T-cell (primary cell): ENCODE measurements at regions not wholly inside any gene's neighbourhood (a gene's known extent, or its start where the extent isn't known, plus 50 kb on each side); places are given as distances from the start of the nearest gene placed in this dataset.

Source experiments
- ATAC-seq, 4 experiments: fragments of 200-7000 bp in 3 of 4; fragments of 150-1000 bp in 1 of 4; cut with Tn5 transposase; replicated peaks in 1 of 4; 1 replicate in 3 of 4; 2 replicates in 1 of 4; pipeline ENCODE4 v1.10.0; 2021; ENCODE audit warnings: moderate library complexity in 3 of 4, mild to moderate bottlenecking in 2 of 4, moderate number of reproducible peaks in 1 of 4
- CTCF ChIA-PET, 2 donors: fragments of 300-600 bp; sonication (Branson Sonifier 250); formaldehyde crosslinking; loops; one replicate each; lab custom pipeline; 2022; ENCODE audit warnings: antibody characterized with exemption in 2 of 2; lab: Charles Lee
- POLR2A ChIA-PET, 2 donors: fragments of 300-600 bp; sonication (Branson Sonifier 250); formaldehyde crosslinking; loops; one replicate each; lab custom pipeline; 2022; ENCODE audit warnings: antibody characterized with exemption in 2 of 2; lab: Charles Lee
- DNase-seq, 35 experiments: peaks; one replicate each; pipeline versions ENCODE4 v3.0.0 to v3.0.0-alpha.2; 2013 to 2023
- H3K27ac ChIP-seq: one replicate; pipeline ENCODE4 v1.5.1; 2013; ENCODE audit warnings: low read length
- H3K27me3 ChIP-seq, 2 experiments: replicated peaks in 1 of 2; 1 replicate in 1 of 2; 2 replicates in 1 of 2; pipeline versions ENCODE4 v1.6.1 to v1.7.0; 2013; ENCODE audit warnings: low read length in 1 of 2, mixed read lengths in 1 of 2; ENCODE audit not compliant: control insufficient read depth in 2 of 2, insufficient read depth in 2 of 2; ENCODE audit errors: extremely low read depth in 1 of 2
- H3K36me3 ChIP-seq, 2 donors: 1 replicate in 1 of 2; 2 replicates in 1 of 2; pipeline versions ENCODE4 v1.6.1 to v1.7.0; 2013; ENCODE audit warnings: low read length in 1 of 2; ENCODE audit not compliant: control insufficient read depth in 2 of 2, insufficient read depth in 1 of 2; ENCODE audit errors: extremely low read depth in 1 of 2
- H3K4me1 ChIP-seq, 2 experiments: 1 replicate in 1 of 2; 2 replicates in 1 of 2; pipeline versions ENCODE4 v1.6.1 to v1.7.0; 2013; ENCODE audit warnings: low read length in 2 of 2, mixed read lengths in 1 of 2; ENCODE audit not compliant: insufficient read depth in 2 of 2, control insufficient read depth in 1 of 2; ENCODE audit errors: extremely low read depth in 1 of 2
- H3K4me3 ChIP-seq, 2 donors: 1 replicate in 1 of 2; 2 replicates in 1 of 2; pipeline versions ENCODE4 v1.5.1 to v1.7.0; 2013; ENCODE audit warnings: mild to moderate bottlenecking in 2 of 2, low read length in 1 of 2, moderate library complexity in 1 of 2; ENCODE audit not compliant: control insufficient read depth in 1 of 2; ENCODE audit errors: extremely low read depth in 1 of 2
- H3K9me3 ChIP-seq: 2 replicates; pipeline ENCODE4 v1.7.0; 2013
- H3K27ac Mint-ChIP-seq, 2 donors: one replicate each; pipeline ENCODE4 v1.8.0; 2020 to 2021; ENCODE audit warnings: mild to moderate bottlenecking in 2 of 2, mixed read lengths in 2 of 2
- H3K27me3 Mint-ChIP-seq, 2 donors: one replicate each; pipeline ENCODE4 v1.8.0; 2021 to 2022; ENCODE audit warnings: mixed read lengths in 2 of 2
- H3K36me3 Mint-ChIP-seq: one replicate; pipeline ENCODE4 v1.8.0; 2021; ENCODE audit warnings: mixed read lengths
- H3K4me1 Mint-ChIP-seq, 3 donors: one replicate each; pipeline ENCODE4 v1.8.0; 2020 to 2022; ENCODE audit warnings: mixed read lengths in 3 of 3, mild to moderate bottlenecking in 1 of 3
- H3K4me3 Mint-ChIP-seq, 3 donors: one replicate each; pipeline ENCODE4 v1.8.0; 2020 to 2022; ENCODE audit warnings: mild to moderate bottlenecking in 3 of 3, mixed read lengths in 3 of 3, moderate library complexity in 3 of 3
- H3K9me3 Mint-ChIP-seq, 3 donors: one replicate each; pipeline ENCODE4 v1.8.0; 2020 to 2022; ENCODE audit warnings: mixed read lengths in 3 of 3
- WGBS: methylation state at CpG from one replicate; pipeline ENCODE4 v1.1.5; 2013; ENCODE audit warnings: missing lambda C conversion rate; ENCODE audit not compliant: insufficient coverage; 5-methylcytosine and 5-hydroxymethylcytosine counted together

DNA sequence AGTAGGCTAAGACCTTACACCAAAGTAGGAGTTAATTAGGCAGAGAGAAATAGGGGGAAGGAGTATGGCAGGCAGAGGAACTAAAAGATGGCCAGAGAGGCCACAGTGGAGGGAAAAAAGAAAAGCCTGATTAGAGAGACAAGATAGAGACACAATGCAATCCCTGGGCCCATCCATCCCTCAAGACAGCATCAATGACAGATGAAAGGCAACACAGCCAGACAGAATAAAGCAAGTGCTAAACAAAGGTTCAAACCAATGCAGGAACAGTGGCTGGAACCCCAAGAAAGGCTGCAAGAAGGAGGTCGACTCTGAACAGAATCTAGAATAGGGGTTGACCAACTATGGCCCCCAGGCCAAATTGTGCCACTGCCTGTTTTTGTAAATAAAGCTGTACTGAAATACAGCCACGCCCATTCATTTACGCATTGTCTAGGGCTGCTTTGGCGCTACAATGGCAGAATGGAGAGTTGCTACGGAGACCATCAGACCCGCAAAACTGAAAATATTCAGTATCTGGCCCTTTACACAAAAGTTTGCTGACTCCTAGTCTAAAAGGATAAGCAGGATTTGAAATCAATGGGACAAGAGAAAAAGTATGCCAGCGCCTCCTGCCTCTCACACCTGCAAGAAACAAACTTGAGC, 473.3 kb upstream of the PSMD7 start:
- ATAC-seq = no peak

DNA sequence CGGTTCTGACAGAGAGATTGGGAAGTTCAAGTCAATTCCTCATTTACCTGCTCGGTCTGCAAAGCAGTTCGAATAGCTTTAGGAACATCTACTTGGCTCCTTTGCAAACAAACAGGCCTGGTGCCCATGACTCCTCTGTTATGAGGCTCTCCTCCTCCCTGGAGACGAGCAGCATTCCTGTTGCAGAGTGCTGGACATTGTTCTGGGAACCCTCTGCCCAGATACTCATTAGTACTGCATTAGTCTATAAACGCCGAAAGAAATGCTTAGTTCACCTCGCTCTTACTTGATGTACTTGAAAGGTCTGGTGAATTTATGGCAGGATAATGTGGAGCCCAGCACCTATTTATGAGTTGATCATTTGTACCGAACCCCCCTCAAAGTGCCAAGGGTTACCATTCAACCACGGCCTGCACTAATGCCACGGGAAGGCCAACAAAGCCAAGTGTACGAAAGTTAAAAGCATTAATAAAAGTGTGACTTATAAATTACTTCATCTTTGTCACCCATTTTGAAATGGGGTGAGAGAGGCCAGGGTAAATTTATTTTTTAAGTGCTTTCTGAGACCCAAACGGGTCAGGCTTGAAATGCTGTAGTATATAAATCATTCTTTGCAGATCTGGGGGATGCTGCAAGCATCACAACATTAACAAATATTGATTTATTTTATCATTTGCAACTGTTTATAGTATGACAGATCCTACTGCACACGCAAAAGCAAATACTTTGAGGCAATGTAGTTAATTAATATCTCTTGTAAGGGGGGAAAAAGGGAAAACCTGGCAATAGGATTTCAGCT, 478.9 kb upstream of the PSMD7 start:
- H3K4me1 Mint-ChIP-seq = no peaks in the 10 kb centered on the region
- H3K27ac Mint-ChIP-seq = no peak overlapping the region
- Histone ChIP-seq H3K27ac (no peak overlapping the region), H3K4me3 (no peak overlapping the region), H3K36me3 (no peaks in the 10 kb centered on the region), H3K9me3 (no peaks in the 10 kb centered on the region), H3K4me1 (no peaks in the 10 kb centered on the region), H3K27me3 (no peaks in the 10 kb centered on the region)
- ATAC-seq (no peak), DNase-seq (no peak)
- no peaks in the 10 kb centered on the region for H3K27me3 Mint-ChIP-seq
- peaks cover 0 to 2% (median 0%) of the 10 kb centered on the region in 3 donors for H3K9me3 Mint-ChIP-seq
- 92% methylated on average over 5 of the region's 13 CpGs for WGBS
- no peaks in the 10 kb centered on the region for H3K36me3 Mint-ChIP-seq
- CTCF ChIA-PET = no interaction called here
- H3K4me3 Mint-ChIP-seq = no peak overlapping the region
- POLR2A ChIA-PET = no interaction called here

More for the DNA sequence above, 473.3 kb upstream of the PSMD7 start:
- no peak overlapping the region for H3K27ac ChIP-seq
- Mint-ChIP-seq H3K27ac (no peak overlapping the region), H3K4me3 (no peak overlapping the region), H3K4me1 (no peaks in the 10 kb centered on the region), H3K36me3 (no peaks in the 10 kb centered on the region), H3K27me3 (no peaks in the 10 kb centered on the region), H3K9me3 (peaks cover 0 to 2% (median 2%) of the 10 kb centered on the region in 3 donors)
- no peaks in the 10 kb centered on the region for H3K9me3 ChIP-seq
- ChIA-PET CTCF (no interaction called here), POLR2A (no interaction called here)
- no peaks in the 10 kb centered on the region for H3K4me1 ChIP-seq
- 76% methylated on average over 3 of the region's 7 CpGs for WGBS
- H3K36me3 ChIP-seq = no peaks in the 10 kb centered on the region
- H3K4me3 ChIP-seq = no peak overlapping the region
- DNase-seq = no peak
- H3K27me3 ChIP-seq = no peaks in the 10 kb centered on the region

DNA sequence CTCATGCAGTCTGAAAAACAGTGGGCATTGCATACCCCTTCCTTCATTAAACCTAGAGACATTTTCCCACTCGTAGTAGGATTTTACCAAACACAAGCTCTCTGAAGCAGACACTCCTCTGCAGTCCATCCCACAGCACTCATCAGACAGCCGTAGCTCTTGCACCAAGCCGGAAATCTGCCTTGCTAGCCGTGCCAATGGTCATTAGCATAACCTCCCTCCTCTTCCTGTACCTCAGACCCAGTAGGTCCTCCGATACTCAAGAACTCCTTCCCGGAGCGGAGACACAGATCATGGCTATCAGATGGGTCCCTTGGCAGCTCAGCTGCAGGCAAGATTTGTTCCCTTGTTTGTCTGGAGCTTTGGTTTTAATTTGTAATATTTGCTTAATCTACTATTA, 483.1 kb upstream of the PSMD7 start:
- no peak overlapping the region for H3K4me3 Mint-ChIP-seq
- H3K27me3 Mint-ChIP-seq = no peaks in the 10 kb centered on the region
- no peaks in the 10 kb centered on the region for H3K36me3 ChIP-seq
- no peaks in the 10 kb centered on the region for H3K36me3 Mint-ChIP-seq
- POLR2A ChIA-PET = no interaction called here
- no peaks in the 10 kb centered on the region for H3K4me1 ChIP-seq
- ATAC-seq (no peak), DNase-seq (no peak)
- peaks cover 0 to 4% (median 0%) of the 10 kb centered on the region in 3 donors for H3K9me3 Mint-ChIP-seq
- CTCF ChIA-PET = no interaction called here
- no peaks in the 10 kb centered on the region for H3K27me3 ChIP-seq
- H3K4me3 ChIP-seq = no peak overlapping the region
- no peak overlapping the region for H3K27ac Mint-ChIP-seq
- no peaks in the 10 kb centered on the region for H3K9me3 ChIP-seq
- H3K27ac ChIP-seq = no peak overlapping the region
- 61% methylated on average over 4 of the region's 7 CpGs for WGBS
- H3K4me1 Mint-ChIP-seq = no peaks in the 10 kb centered on the region

DNA sequence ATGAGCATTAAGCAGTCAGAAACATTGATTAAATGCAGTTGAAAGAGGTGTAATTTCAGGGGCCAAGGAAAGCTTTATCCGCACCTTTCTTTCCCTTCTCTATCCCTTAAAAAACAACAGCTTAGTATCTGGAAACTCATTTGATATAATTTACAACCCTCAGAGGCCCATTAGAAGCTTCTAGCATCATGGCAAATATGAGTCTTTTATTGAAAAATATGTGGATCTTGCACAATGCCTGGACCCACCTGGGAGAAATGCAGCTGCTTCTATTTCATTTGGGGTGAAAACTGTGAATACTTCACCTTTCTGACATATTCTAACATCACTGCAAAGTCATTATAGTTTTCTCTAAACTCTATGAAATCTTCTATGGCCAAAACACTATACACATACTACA, 492.2 kb upstream of the PSMD7 start:
- WGBS = no CpG with 5 or more reads among the region's 1 CpG
- H3K4me3 ChIP-seq = no peak overlapping the region
- H3K36me3 ChIP-seq = no peaks in the 10 kb centered on the region
- DNase-seq = no peak
- Mint-ChIP-seq H3K27ac (no peak overlapping the region), H3K27me3 (no peaks in the 10 kb centered on the region), H3K4me1 (no peaks in the 10 kb centered on the region), H3K9me3 (peaks cover 0 to 5% (median 2%) of the 10 kb centered on the region in 3 donors), H3K4me3 (no peak overlapping the region), H3K36me3 (no peaks in the 10 kb centered on the region)
- no peak overlapping the region for H3K27ac ChIP-seq
- CTCF ChIA-PET = no interaction called here
- POLR2A ChIA-PET = no interaction called here
- H3K9me3 ChIP-seq = no peaks in the 10 kb centered on the region
- no peaks in the 10 kb centered on the region for H3K27me3 ChIP-seq
- ATAC-seq = no peak
- no peaks in the 10 kb centered on the region for H3K4me1 ChIP-seq

DNA sequence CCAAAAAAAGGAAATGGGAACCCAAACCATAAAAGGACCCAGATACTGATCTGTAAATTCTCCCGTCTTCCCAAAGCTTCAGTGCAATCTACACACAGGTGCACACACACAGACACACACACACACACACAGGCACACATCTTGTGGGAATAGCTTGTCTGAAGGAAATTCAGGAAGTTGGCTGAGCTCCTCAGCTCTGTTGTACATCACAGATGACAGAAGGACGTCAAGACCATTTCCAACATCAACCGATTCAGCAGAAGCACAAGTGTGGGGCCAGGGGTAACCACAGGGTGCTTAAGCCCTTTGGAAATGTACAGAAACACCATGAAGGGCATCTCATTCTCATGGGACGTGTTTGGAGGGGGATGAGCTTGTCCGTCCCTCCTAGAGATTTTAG, 498.1 kb upstream of the PSMD7 start:
- H3K36me3 Mint-ChIP-seq = no peaks in the 10 kb centered on the region
- CTCF ChIA-PET = no interaction called here
- 20% methylated on average over 1 of the region's 5 CpGs for WGBS
- no peak for ATAC-seq
- no peak for DNase-seq
- no peaks in the 10 kb centered on the region for H3K27me3 ChIP-seq
- no peak overlapping the region for H3K27ac Mint-ChIP-seq
- no peak overlapping the region for H3K4me3 ChIP-seq
- H3K27ac ChIP-seq = no peak overlapping the region
- H3K9me3 ChIP-seq = no peaks in the 10 kb centered on the region
- H3K4me1 Mint-ChIP-seq = no peaks in the 10 kb centered on the region
- H3K9me3 Mint-ChIP-seq = peaks cover 0 to 3% (median 2%) of the 10 kb centered on the region in 3 donors
- POLR2A ChIA-PET = no interaction called here
- H3K4me1 ChIP-seq = no peaks in the 10 kb centered on the region
- H3K36me3 ChIP-seq = no peaks in the 10 kb centered on the region
- H3K27me3 Mint-ChIP-seq = no peaks in the 10 kb centered on the region
- no peak overlapping the region for H3K4me3 Mint-ChIP-seq

DNA sequence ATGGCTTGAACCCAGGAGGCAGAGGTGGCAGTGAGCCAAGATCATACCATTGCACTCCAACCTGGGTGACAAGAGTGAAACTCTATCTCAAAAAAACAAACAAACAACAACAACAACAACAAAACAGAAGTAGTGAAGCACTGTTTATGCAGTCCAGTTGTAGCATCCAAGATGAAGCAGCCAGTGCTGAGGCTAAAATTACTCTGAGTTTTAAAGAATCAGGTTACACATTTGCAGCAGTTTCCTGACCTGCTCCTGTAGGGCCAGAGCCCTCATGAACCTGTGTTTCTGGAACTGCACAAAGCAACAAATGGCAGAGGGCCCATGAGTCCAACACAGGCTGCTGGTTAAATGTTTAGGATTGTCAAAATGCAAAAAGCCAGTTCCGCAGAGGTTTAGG, 499.5 kb upstream of the PSMD7 start:
- Histone ChIP-seq H3K27me3 (no peaks in the 10 kb centered on the region), H3K36me3 (no peaks in the 10 kb centered on the region), H3K9me3 (no peaks in the 10 kb centered on the region), H3K4me3 (no peak overlapping the region), H3K27ac (no peak overlapping the region), H3K4me1 (no peaks in the 10 kb centered on the region)
- WGBS = no CpG with 5 or more reads among the region's 1 CpG
- ChIA-PET CTCF (no interaction called here), POLR2A (no interaction called here)
- Mint-ChIP-seq H3K27ac (no peak overlapping the region), H3K36me3 (no peaks in the 10 kb centered on the region), H3K9me3 (peaks cover 0 to 4% (median 3%) of the 10 kb centered on the region in 3 donors), H3K27me3 (no peaks in the 10 kb centered on the region), H3K4me1 (no peaks in the 10 kb centered on the region), H3K4me3 (no peak overlapping the region)
- no peak for DNase-seq
- ATAC-seq = no peak
